Motor neuron (in vitro differentiated cells): ENCODE measurements at regions not wholly inside any gene's neighbourhood (a gene's known extent, or its start where the extent isn't known, plus 50 kb on each side); places are given as distances from the start of the nearest gene placed in this dataset.
"Not testable (repeated sequence)": the region's sequence is repeated elsewhere in the genome, so short reads cannot be mapped to it uniquely, and the experiment has no call there.

Source experiments
- ATAC-seq, 8 experiments: fragments of 200-7000 bp; cut with Tn5 transposase; replicated peaks in 6 of 8; 2 replicates each; pipeline ENCODE4 v1.8.0; 2021; ENCODE audit warnings: mild to moderate bottlenecking in 8 of 8, moderate library complexity in 8 of 8
- H3K27ac ChIP-seq, 2 donors: fragments of 250-450 bp; sonication (Bioruptor Pico); 2 replicates each; pipeline ENCODE4 v1.9.0; 2021; ENCODE audit warnings: antibody characterized with exemption in 2 of 2, mild to moderate bottlenecking in 2 of 2, moderate library complexity in 1 of 2
- H3K4me1 ChIP-seq, 2 donors: fragments of 250-450 bp; sonication (Bioruptor Pico); replicated peaks in 1 of 2; 2 replicates each; pipeline ENCODE4 v1.6.1; 2021; ENCODE audit warnings: antibody characterized with exemption in 2 of 2, mild to moderate bottlenecking in 2 of 2, moderate library complexity in 1 of 2
- H3K4me3 ChIP-seq, 5 donors: fragments of 250-450 bp; sonication (Bioruptor Pico); 2 replicates each; pipeline ENCODE4 v1.9.0; 2021; ENCODE audit warnings: antibody characterized with exemption in 5 of 5, mild to moderate bottlenecking in 5 of 5, moderate library complexity in 4 of 5
- WGBS, 10 experiments: fragments of 450-650 bp; shearing (Covaris generic); methylation state at CpG; one replicate each; pipeline ENCODE4 v1.0.0; 2022; 5-methylcytosine and 5-hydroxymethylcytosine counted together
- in situ Hi-C, 9 experiments: fragments of 400-800 bp; cut with MboI; loops; one replicate each; pipeline ENCODE4 v1.15.0; 2021; ENCODE audit warnings: low sequenced_read_pairs in 9 of 9, low pct_unique_long_range_greater_than_20kb in 2 of 9; ENCODE audit not compliant: unreplicated experiment in 9 of 9

GRCh38 chr10:4151466-4151865 is 366.5 kb upstream of the KLF6 start:
- H3K27ac ChIP-seq = no peak overlapping the region
- 67 to 100% (median 79%) methylated on average over 3 to 13 of the region's 16 CpGs; no CpG with 5 or more reads in 3 of the 10 experiments for WGBS, 10 experiments
- H3K4me3 ChIP-seq = no peak overlapping the region
- no peak for ATAC-seq
- in situ Hi-C loops = no loop called here
- no peaks in the 10 kb centered on the region for H3K4me1 ChIP-seq

DNA sequence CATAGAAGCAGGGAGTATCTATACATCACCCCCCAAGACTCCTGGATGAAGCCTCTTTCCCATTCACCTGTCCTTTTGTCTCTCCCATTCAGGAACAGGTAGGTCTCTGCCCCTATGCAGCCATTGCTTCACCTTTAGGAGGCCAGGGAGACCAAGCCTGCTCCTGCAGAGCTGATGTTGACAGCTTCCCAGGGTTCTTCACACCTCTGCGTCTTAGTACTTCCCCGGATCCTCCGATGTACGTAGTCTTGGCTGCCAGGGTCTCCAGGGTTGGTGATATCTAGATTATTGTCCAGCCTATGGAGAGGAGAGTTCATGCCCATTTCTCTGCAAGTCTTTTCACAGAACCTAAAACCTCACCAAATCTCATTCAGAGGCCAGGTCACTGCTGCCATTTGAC is 365.7 kb upstream of the KLF6 start:
- 60 to 93% (median 85%) methylated on average over 1 to 4 of the region's 4 CpGs; no CpG with 5 or more reads in 7 of the 10 experiments for WGBS, 10 experiments
- Histone ChIP-seq H3K4me1 (no peaks in the 10 kb centered on the region), H3K27ac (no peak overlapping the region), H3K4me3 (no peak overlapping the region)
- in situ Hi-C loops = no loop called here
- ATAC-seq = no peak

DNA sequence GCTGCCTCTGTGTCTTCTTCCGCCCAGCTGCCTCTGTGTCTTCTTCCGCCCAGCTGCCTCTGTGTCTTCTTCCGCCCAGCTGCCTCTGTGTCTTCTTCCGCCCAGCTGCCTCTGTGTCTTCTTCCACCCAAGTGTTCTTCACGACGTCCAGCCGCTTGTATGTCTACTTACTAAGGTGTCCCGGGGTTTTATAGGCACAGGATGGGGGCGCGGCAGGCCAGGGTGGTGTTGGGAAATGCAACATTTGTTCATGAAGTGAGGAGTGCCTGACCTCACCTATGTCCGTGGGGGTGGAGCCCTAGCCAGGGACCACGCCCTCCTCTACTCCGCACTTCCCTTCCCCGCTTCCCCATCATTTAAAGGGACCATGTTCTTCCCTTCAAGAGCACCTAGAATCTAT is 364.5 kb upstream of the KLF6 start:
- 50 to 100% (median 92%) methylated on average over 2 to 6 of the region's 14 CpGs; no CpG with 5 or more reads in 4 of the 10 experiments for WGBS, 10 experiments
- H3K4me3 ChIP-seq, ATAC-seq, H3K27ac ChIP-seq, in situ Hi-C loops, H3K4me1 ChIP-seq: not testable (repeated sequence)

GRCh38 chr10:4147245-4147644 is 362.2 kb upstream of the KLF6 start:
- ATAC-seq = no peak
- Histone ChIP-seq H3K4me1 (peaks cover 5 to 9% of the 10 kb centered on the region in 2 donors), H3K4me3 (no peak overlapping the region), H3K27ac (no peak overlapping the region)
- in situ Hi-C loops = no loop called here

GRCh38 chr10:4144817-4145216 is 359.8 kb upstream of the KLF6 start:
- Histone ChIP-seq H3K4me3 (no peak overlapping the region), H3K4me1 (peaks cover 5 to 9% of the 10 kb centered on the region in 2 donors), H3K27ac (no peak overlapping the region)
- peak; percentile 64 to 98 (median 94) for ATAC-seq
- WGBS, 10 experiments = 0 to 70% (median 48%) methylated on average over 2 to 6 of the region's 6 CpGs
- in situ Hi-C loops = no loop called here

- no peak overlapping the region for H3K27ac ChIP-seq
- no peak overlapping the region for H3K4me3 ChIP-seq
- peaks cover 5 to 9% of the 10 kb centered on the region in 2 donors for H3K4me1 ChIP-seq
- WGBS, 10 experiments = 83 to 100% (median 100%) methylated on average over 1 to 2 of the region's 4 CpGs; no CpG with 5 or more reads in 5 of the 10 experiments
- peak in 3 of 8 experiments; percentile 25 to 49 (median 28) for ATAC-seq
- in situ Hi-C loops = no loop called here
These were observed 356.5 kb upstream of the KLF6 start for GRCh38 chr10:4141471-4141870.

DNA sequence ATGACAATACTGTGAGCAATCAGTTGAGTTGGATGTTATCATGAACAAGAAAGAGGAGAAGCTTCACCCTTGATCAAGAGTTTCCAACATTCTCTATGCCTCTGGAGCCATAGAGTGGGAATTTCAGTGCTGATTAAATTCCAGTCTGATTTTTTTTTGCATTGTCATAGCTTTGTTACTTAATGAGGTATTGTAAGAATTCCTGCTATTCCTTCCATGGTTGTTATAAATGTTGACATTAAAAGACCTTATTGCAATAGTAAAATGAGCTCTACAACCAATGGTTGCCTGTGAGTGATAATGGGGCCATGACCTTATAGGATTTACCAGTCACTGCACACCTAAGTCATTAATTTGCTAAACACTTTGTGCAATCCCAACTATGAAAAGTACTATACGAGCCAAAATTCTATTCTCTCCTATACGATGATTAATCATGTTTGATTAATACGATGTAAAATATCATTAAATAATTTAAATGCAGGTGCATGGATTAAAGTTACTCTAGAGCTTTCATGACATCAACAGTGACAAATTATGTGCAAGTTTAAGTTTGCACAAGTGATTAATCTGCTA is 353.2 kb upstream of the KLF6 start:
- no peak for ATAC-seq
- H3K4me1 ChIP-seq = peaks cover 0 to 7% of the 10 kb centered on the region in 2 donors
- H3K4me3 ChIP-seq = no peak overlapping the region
- no peak overlapping the region for H3K27ac ChIP-seq
- in situ Hi-C loops = no loop called here
- WGBS, 10 experiments = 52 to 100% (median 89%) methylated on average over 1 to 3 of the region's 3 CpGs

DNA sequence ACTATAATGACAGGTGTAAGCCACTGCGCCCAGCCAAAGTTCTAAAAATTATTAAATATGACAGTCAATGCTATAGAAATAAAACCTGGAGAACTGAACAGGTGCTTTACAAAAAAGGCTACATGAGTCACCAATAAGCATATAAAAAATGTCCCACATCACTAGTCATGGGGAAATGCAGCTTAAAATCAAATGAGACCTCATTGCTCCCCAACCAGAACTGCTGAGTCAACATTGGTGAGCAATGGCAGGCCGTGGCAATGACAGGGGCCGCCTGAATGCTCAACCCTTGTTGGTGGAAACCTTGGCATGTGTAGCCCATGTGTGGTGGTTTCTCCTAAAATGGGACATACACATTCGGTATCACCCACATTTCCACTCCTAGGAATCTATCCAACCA is 352.3 kb upstream of the KLF6 start:
- WGBS, 10 experiments = 63 to 100% (median 80%) methylated on average over 1 to 3 of the region's 4 CpGs; no CpG with 5 or more reads in 3 of the 10 experiments
- in situ Hi-C loops = no loop called here
- ATAC-seq = no peak
- Histone ChIP-seq H3K4me1 (peaks cover 0 to 7% of the 10 kb centered on the region in 2 donors), H3K4me3 (no peak overlapping the region), H3K27ac (no peak overlapping the region)

- WGBS, 10 experiments = 0 to 100% (median 50%) methylated on average over 1 to 2 of the region's 2 CpGs; no CpG with 5 or more reads in 2 of the 10 experiments
- Histone ChIP-seq H3K4me3 (no peak overlapping the region), H3K27ac (no peak overlapping the region), H3K4me1 (peaks cover 0 to 7% of the 10 kb centered on the region in 2 donors)
- peak in 2 of 8 experiments; percentile 24 to 61 for ATAC-seq
- in situ Hi-C loops = no loop called here
These were observed 351.1 kb upstream of the KLF6 start for GRCh38 chr10:4136121-4136520.

- no peak overlapping the region for H3K4me3 ChIP-seq
- H3K4me1 ChIP-seq = peaks cover 7 to 17% of the 10 kb centered on the region in 2 donors
- in situ Hi-C loops = no loop called here
- WGBS, 10 experiments = no CpG with 5 or more reads among the region's 1 CpG
- no peak overlapping the region for H3K27ac ChIP-seq
- no peak for ATAC-seq
These were observed 347.2 kb upstream of the KLF6 start for GRCh38 chr10:4132216-4132556.

- peak in 2 of 8 experiments; percentile 81 to 87 for ATAC-seq
- in situ Hi-C loops = no loop called here
- Histone ChIP-seq H3K4me3 (no peak overlapping the region), H3K4me1 (peaks cover 7 to 17% of the 10 kb centered on the region in 2 donors), H3K27ac (no peak overlapping the region)
- WGBS, 10 experiments = 58 to 100% (median 87%) methylated on average over 1 to 5 of the region's 5 CpGs
These were observed 346.6 kb upstream of the KLF6 start for GRCh38 chr10:4131407-4132215.

- H3K27ac ChIP-seq = no peak overlapping the region
- no peak for ATAC-seq
- in situ Hi-C loops = no loop called here
- H3K4me3 ChIP-seq = no peak overlapping the region
- peaks cover 7 to 10% of the 10 kb centered on the region in 2 donors for H3K4me1 ChIP-seq
- WGBS, 10 experiments = 50 to 100% (median 92%) methylated on average over 1 to 4 of the region's 4 CpGs; no CpG with 5 or more reads in 3 of the 10 experiments
These were observed 345.7 kb upstream of the KLF6 start for GRCh38 chr10:4130685-4131084.

GRCh38 chr10:4129866-4130477 is 345.0 kb upstream of the KLF6 start:
- 50 to 100% (median 89%) methylated on average over 1 to 9 of the region's 12 CpGs for WGBS, 10 experiments
- H3K4me1 ChIP-seq = peaks cover 7 to 10% of the 10 kb centered on the region in 2 donors
- in situ Hi-C loops = no loop called here
- no peak overlapping the region for H3K27ac ChIP-seq
- no peak for ATAC-seq
- no peak overlapping the region for H3K4me3 ChIP-seq
